Fibroblast of the aortic adventitia (primary cell): ENCODE measurements at regions not wholly inside any gene's neighbourhood (a gene's known extent, or its start where the extent isn't known, plus 50 kb on each side); places are given as distances from the start of the nearest gene placed in this dataset.

Source experiments
- DNase-seq: peaks from one replicate; pipeline ENCODE4 v3.0.0-alpha.2; 2010; ENCODE audit warnings: low read depth
- H3K4me3 ChIP-seq: 2 replicates; pipeline ENCODE4 v1.5.1; 2011; ENCODE audit warnings: low read depth, mild to moderate bottlenecking, control low read depth, low read length, moderate library complexity
- TF ChIP-seq, protein P1 (sequence below): IDR thresholded peaks from 2 replicates; pipeline ENCODE4 v1.5.1; 2011; ENCODE audit warnings: mild to moderate bottlenecking, low read length, control low read depth, inconsistent platforms; ENCODE audit not compliant: insufficient read depth

GRCh38 chr16:73122604-73123391 lies 74.9 kb upstream of the ZFHX3 start:
- H3K4me3 ChIP-seq: no peak overlapping the region
- peak; percentile 60 for DNase-seq
- TF ChIP-seq, protein P1, sequence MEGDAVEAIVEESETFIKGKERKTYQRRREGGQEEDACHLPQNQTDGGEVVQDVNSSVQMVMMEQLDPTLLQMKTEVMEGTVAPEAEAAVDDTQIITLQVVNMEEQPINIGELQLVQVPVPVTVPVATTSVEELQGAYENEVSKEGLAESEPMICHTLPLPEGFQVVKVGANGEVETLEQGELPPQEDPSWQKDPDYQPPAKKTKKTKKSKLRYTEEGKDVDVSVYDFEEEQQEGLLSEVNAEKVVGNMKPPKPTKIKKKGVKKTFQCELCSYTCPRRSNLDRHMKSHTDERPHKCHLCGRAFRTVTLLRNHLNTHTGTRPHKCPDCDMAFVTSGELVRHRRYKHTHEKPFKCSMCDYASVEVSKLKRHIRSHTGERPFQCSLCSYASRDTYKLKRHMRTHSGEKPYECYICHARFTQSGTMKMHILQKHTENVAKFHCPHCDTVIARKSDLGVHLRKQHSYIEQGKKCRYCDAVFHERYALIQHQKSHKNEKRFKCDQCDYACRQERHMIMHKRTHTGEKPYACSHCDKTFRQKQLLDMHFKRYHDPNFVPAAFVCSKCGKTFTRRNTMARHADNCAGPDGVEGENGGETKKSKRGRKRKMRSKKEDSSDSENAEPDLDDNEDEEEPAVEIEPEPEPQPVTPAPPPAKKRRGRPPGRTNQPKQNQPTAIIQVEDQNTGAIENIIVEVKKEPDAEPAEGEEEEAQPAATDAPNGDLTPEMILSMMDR: peak; percentile 31

DNA sequence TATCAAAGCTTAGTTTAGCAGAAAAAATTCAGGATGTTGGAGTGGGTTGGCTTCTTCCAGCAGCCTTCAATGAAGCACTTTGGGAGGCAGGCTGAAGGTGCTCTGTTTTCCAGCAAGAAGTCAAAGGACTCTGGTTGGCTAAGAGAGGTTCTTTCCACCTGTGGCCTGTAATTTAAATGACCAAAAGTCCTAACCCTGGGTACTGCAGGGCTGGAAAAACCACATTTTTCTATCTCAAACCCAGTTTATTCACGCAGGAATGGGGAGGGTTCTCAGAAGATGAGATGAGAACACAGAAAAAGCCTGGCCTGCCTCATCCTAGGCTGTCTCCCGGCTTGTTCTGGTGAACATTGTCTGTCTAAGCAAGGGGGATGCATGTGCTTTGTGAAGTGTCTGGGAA lies 68.6 kb upstream of the ZFHX3 start:
- DNase-seq: no peak
- no peak overlapping the region for H3K4me3 ChIP-seq
- TF ChIP-seq, protein P1: no peak

DNA sequence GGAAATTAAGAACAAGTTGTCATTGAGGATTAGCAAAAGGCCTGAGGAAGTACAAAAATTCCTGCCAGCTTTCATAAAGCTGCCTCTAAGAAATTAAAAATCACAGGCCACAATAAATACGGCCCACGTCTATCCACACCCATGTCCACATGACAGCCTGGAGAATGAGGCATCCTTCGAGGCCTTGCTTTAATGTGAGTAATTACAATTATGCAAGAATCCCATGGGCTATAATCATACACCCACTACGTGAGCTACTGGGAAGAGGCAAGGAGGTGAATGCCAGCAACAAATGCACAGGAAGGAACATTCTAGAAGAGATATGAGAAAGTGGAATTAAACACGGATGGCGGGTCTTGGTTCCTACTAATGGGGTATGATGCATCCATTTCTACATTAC lies 65.4 kb upstream of the ZFHX3 start:
- peak; percentile 27 for DNase-seq
- no peak overlapping the region for H3K4me3 ChIP-seq
- TF ChIP-seq, protein P1: no peak

DNA sequence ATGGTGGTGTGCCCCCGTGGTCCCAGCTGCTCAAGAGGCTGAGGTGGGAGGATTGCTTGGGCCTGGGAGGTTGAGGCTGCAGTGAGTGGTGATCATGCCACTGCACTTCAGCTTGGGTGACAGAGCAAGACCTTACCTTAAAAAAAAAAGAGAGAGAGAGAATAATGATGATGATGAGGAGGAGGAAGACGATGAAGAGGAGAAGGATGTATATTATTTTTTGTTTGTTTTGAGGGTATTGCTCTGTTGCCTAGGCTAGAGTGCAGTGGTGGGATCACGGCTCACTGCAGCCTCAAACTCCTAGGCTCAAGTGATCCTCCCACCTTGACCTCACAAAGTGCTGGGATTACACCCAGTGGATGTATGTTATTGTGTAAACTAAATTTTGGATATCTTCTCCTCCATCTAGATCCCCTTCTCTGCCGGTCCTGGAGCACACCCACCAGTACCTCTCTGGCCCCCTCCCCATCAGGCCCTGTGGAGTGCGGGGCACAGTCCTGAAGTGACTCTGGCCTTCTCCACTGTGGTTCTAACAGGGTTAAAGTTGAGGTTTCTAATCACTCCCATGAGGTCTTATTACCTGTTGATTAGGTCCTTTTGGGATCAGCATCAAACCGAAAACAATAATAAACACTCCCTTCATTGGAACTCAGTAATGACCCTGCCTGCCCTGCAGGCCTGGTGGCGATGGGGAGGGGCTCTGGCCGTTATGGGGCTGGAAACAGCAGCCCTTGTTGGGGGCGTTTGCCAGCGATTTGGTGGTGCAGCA lies 60.5 kb upstream of the ZFHX3 start:
- TF ChIP-seq, protein P1: no peak
- no peak overlapping the region for H3K4me3 ChIP-seq
- no peak for DNase-seq

DNA sequence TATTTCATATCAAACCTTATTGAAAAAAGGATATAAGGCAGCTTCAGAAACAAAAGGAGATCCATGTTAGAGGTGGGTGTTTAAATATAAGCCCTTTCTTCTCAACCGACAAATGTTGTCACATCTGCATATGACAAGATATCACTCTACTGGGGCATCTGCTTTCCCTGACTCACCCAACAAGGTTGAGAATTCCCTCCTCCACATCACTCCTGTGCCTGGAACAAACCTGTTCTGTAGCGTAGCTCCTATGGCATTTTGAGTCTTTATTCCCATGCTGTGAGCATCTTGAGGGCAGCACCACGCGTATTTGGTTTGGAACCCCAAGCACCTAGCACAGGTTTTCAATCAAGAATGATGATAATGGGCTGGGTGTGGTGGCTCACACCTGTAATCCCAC lies 59.4 kb upstream of the ZFHX3 start:
- H3K4me3 ChIP-seq: no peak overlapping the region
- TF ChIP-seq, protein P1: no peak
- no peak for DNase-seq

GRCh38 chr16:73106329-73107034 lies 58.6 kb upstream of the ZFHX3 start:
- TF ChIP-seq, protein P1: no peak
- DNase-seq: no peak
- no peak overlapping the region for H3K4me3 ChIP-seq
